ENCODE measurements at regions not wholly inside any gene's neighbourhood (a gene's known extent, or its start where the extent isn't known, plus 50 kb on each side); places are given as distances from the start of the nearest gene placed in this dataset.

DNA sequence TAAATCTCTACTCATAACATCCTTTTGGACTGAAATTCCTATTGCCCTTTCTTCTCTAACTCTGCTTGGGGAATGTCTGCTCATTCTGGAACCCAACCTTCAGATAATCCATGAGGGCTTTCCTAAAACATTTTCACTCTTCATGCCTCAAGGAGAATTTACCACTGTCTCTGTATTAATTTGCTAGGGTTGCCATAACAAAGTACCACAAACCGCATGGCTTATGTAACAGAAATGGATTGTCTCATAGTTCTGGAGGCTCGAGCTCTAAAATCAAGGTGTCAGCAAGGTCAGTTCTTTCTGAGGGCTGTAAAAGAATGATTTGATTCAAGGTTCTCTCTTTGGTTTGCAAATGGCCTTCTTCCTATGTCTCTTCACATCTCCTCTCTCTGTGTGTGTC, 209.7 kb downstream of the LACC1 start:
- FAIRE-seq: no peak
- H3K4me1 ChIP-seq (ENCODE audit: control insufficient read depth in 3 of 3, insufficient read depth in 2 of 3, low read depth in 1 of 3, low read length in 2 of 3): no peaks in the 10 kb centered on the region
- H3K9me3 ChIP-seq (ENCODE audit: control insufficient read depth in 2 of 2, insufficient read depth in 1 of 2, low read depth in 1 of 2, low read length in 1 of 2): no peaks in the 10 kb centered on the region
- DNase-seq: no peak
- WGBS, 3 donors: 59 to 73% (median 67%) methylated on average over 2 of the region's 2 CpGs
- no peak overlapping the region for H3K27ac ChIP-seq (ENCODE audit: low read depth in 1 of 3, low read length in 2 of 3)
- H3K36me3 ChIP-seq (ENCODE audit: control insufficient read depth in 3 of 3, insufficient read depth in 2 of 3, low read depth in 1 of 3, low read length in 3 of 3): no peaks in the 10 kb centered on the region
- no peaks in the 10 kb centered on the region for H3K27me3 ChIP-seq (ENCODE audit: control insufficient read depth in 3 of 3, insufficient read depth in 3 of 3, low read length in 3 of 3)
- no peak overlapping the region for H3K4me3 ChIP-seq (ENCODE audit: low read depth in 1 of 3, low read length in 3 of 3)

- DNase-seq: no peak
- Histone ChIP-seq H3K4me1 (ENCODE audit: control insufficient read depth in 3 of 3, insufficient read depth in 2 of 3, low read depth in 1 of 3, low read length in 2 of 3) (no peaks in the 10 kb centered on the region), H3K36me3 (ENCODE audit: control insufficient read depth in 3 of 3, insufficient read depth in 2 of 3, low read depth in 1 of 3, low read length in 3 of 3) (no peaks in the 10 kb centered on the region), H3K27me3 (ENCODE audit: control insufficient read depth in 3 of 3, insufficient read depth in 3 of 3, low read length in 3 of 3) (no peaks in the 10 kb centered on the region), H3K27ac (ENCODE audit: low read depth in 1 of 3, low read length in 2 of 3) (no peak overlapping the region), H3K4me3 (ENCODE audit: low read depth in 1 of 3, low read length in 3 of 3) (no peak overlapping the region), H3K9me3 (ENCODE audit: control insufficient read depth in 2 of 2, insufficient read depth in 1 of 2, low read depth in 1 of 2, low read length in 1 of 2) (no peaks in the 10 kb centered on the region)
- FAIRE-seq: peak; percentile 71
- 81 to 88% (median 86%) methylated on average over 4 of the region's 4 CpGs for WGBS, 3 donors
Measured at GRCh38 chr13:44092078-44092970, 212.6 kb downstream of the LACC1 start.

- H3K4me3 ChIP-seq (ENCODE audit: low read depth in 1 of 3, low read length in 3 of 3): no peak overlapping the region
- 65 to 74% (median 72%) methylated on average over 4 of the region's 4 CpGs for WGBS, 3 donors
- H3K27me3 ChIP-seq (ENCODE audit: control insufficient read depth in 3 of 3, insufficient read depth in 3 of 3, low read length in 3 of 3): no peaks in the 10 kb centered on the region
- DNase-seq: no peak
- no peak overlapping the region for H3K27ac ChIP-seq (ENCODE audit: low read depth in 1 of 3, low read length in 2 of 3)
- H3K36me3 ChIP-seq (ENCODE audit: control insufficient read depth in 3 of 3, insufficient read depth in 2 of 3, low read depth in 1 of 3, low read length in 3 of 3): no peaks in the 10 kb centered on the region
- no peak for FAIRE-seq
- no peaks in the 10 kb centered on the region for H3K4me1 ChIP-seq (ENCODE audit: control insufficient read depth in 3 of 3, insufficient read depth in 2 of 3, low read depth in 1 of 3, low read length in 2 of 3)
- H3K9me3 ChIP-seq (ENCODE audit: control insufficient read depth in 2 of 2, insufficient read depth in 1 of 2, low read depth in 1 of 2, low read length in 1 of 2): no peaks in the 10 kb centered on the region
Measured at GRCh38 chr13:44093607-44094564, 214.2 kb downstream of the LACC1 start.

GRCh38 chr13:44096901-44097300, 217.2 kb downstream of the LACC1 start:
- Histone ChIP-seq H3K4me3 (ENCODE audit: low read depth in 1 of 3, low read length in 3 of 3) (no peak overlapping the region), H3K36me3 (ENCODE audit: control insufficient read depth in 3 of 3, insufficient read depth in 2 of 3, low read depth in 1 of 3, low read length in 3 of 3) (no peaks in the 10 kb centered on the region), H3K9me3 (ENCODE audit: control insufficient read depth in 2 of 2, insufficient read depth in 1 of 2, low read depth in 1 of 2, low read length in 1 of 2) (no peaks in the 10 kb centered on the region), H3K4me1 (ENCODE audit: control insufficient read depth in 3 of 3, insufficient read depth in 2 of 3, low read depth in 1 of 3, low read length in 2 of 3) (no peaks in the 10 kb centered on the region), H3K27me3 (ENCODE audit: control insufficient read depth in 3 of 3, insufficient read depth in 3 of 3, low read length in 3 of 3) (no peaks in the 10 kb centered on the region), H3K27ac (ENCODE audit: low read depth in 1 of 3, low read length in 2 of 3) (no peak overlapping the region)
- DNase-seq: no peak
- FAIRE-seq: no peak

DNA sequence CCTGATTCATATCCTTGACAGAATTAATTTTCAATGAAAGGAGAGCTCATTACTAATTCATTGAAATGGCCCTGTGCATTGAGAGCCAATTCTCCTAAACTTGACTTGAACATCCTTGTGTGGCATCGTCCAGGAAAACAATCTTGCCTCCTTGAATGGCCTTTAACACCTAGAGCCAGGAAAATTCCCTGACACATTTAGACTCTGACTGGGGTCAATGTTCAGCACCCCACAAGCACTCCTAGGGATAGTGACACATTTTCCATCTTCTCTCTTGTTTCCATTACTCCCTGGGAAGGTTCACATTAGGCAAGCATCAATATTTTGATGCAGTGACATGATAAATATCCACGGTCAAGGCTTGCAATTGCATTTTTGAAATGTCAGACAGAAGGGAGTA, 218.9 kb downstream of the LACC1 start:
- DNase-seq (peak; percentile 44 to 73), FAIRE-seq (no peak)
- 52 to 78% (median 57%) methylated on average over 2 of the region's 2 CpGs for WGBS, 3 donors
- Histone ChIP-seq H3K36me3 (ENCODE audit: control insufficient read depth in 3 of 3, insufficient read depth in 2 of 3, low read depth in 1 of 3, low read length in 3 of 3) (no peaks in the 10 kb centered on the region), H3K27ac (ENCODE audit: low read depth in 1 of 3, low read length in 2 of 3) (no peak overlapping the region), H3K9me3 (ENCODE audit: control insufficient read depth in 2 of 2, insufficient read depth in 1 of 2, low read depth in 1 of 2, low read length in 1 of 2) (no peaks in the 10 kb centered on the region), H3K27me3 (ENCODE audit: control insufficient read depth in 3 of 3, insufficient read depth in 3 of 3, low read length in 3 of 3) (no peaks in the 10 kb centered on the region), H3K4me3 (ENCODE audit: low read depth in 1 of 3, low read length in 3 of 3) (no peak overlapping the region), H3K4me1 (ENCODE audit: control insufficient read depth in 3 of 3, insufficient read depth in 2 of 3, low read depth in 1 of 3, low read length in 2 of 3) (peaks cover 0 to 8% (median 3%) of the 10 kb centered on the region in 3 donors)

DNA sequence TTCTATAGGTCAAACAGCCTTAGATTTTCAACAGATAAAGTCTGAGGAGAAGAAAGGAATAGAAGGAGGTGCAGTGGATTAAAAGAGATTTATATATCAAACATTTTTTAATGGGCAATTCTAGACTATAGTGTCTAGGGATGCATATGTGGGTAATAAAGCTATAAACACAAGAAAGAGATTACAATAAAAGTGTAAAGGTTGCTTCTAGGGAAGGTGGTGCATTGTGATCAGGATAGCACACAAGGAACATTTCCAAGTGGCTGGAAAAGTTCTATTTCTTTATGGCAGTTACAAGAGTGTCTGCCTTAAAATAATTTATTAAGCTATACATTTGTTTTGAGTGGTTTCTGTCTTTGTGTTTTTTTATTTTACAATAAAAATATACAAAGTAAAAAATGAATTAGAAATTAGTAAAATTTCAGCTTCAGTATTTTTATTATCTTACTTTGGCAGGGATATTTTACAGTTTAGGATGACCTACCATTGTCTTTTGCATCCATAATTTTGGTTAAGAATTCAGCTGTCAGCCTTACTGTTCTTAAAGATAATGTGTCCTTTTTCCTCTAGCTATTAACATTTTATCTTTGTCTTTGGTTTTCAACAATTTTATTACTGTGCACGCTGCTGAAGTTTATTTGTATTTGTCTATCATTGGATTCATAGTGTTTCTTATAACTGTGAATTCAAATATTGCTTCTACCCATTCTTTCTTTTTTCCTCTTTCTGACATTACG, 221.8 kb downstream of the LACC1 start:
- DNase-seq (peak; percentile 24 to 73), FAIRE-seq (peak; percentile 70)
- Histone ChIP-seq H3K27me3 (ENCODE audit: control insufficient read depth in 3 of 3, insufficient read depth in 3 of 3, low read length in 3 of 3) (no peaks in the 10 kb centered on the region), H3K27ac (ENCODE audit: low read depth in 1 of 3, low read length in 2 of 3) (peak overlapping the region in 1 of 3 donors; percentile 17), H3K9me3 (ENCODE audit: control insufficient read depth in 2 of 2, insufficient read depth in 1 of 2, low read depth in 1 of 2, low read length in 1 of 2) (no peaks in the 10 kb centered on the region), H3K36me3 (ENCODE audit: control insufficient read depth in 3 of 3, insufficient read depth in 2 of 3, low read depth in 1 of 3, low read length in 3 of 3) (no peaks in the 10 kb centered on the region), H3K4me3 (ENCODE audit: low read depth in 1 of 3, low read length in 3 of 3) (no peak overlapping the region), H3K4me1 (ENCODE audit: control insufficient read depth in 3 of 3, insufficient read depth in 2 of 3, low read depth in 1 of 3, low read length in 2 of 3) (peaks cover 10 to 37% (median 14%) of the 10 kb centered on the region in 3 donors)
- WGBS, 3 donors: 50 to 60% (median 50%) methylated on average over 2 of the region's 2 CpGs

DNA sequence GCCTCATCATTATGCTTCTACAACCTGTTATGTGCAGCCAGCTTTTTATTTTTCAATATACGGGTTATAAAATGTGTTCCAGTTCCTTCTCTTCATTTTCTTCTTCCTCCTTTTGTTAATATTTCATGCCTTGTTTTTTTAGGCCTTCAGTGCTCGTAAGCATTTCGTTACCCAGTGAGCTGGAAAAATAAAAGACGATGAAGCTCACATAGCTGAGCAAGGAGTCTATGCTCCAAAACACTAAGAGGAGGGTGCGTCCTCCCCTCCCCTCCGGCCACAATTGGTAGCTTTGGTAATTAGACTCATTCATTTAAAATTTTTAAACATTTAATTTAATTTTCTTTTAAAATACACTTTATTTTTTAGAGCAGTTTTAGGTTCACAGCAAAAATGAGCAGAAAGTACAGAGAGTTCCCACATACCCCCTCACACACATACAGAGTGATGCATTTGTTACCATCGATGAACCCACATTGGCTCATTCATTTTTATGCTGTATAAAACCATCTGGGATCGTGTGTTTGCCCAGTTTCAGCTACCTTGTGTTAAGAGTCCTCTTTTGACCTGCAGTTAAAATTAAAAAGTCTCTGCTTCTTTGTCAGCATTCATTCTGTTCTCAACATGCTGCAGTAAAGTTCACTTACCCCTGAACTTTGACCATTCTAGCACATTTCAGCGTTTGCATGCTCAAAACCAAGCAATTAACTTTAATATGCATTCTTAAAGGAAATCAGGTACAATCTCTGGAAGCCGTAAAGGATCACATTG, 223.9 kb downstream of the LACC1 start:
- peak overlapping the region; percentile 45 to 84 (median 62) for H3K27ac ChIP-seq (ENCODE audit: low read depth in 1 of 3, low read length in 2 of 3)
- no peak overlapping the region for H3K4me3 ChIP-seq (ENCODE audit: low read depth in 1 of 3, low read length in 3 of 3)
- no peaks in the 10 kb centered on the region for H3K27me3 ChIP-seq (ENCODE audit: control insufficient read depth in 3 of 3, insufficient read depth in 3 of 3, low read length in 3 of 3)
- WGBS, 3 donors: 58 to 70% (median 65%) methylated on average over 10 of the region's 10 CpGs
- DNase-seq (peak; percentile 75 to 85), FAIRE-seq (no peak)
- H3K4me1 ChIP-seq (ENCODE audit: control insufficient read depth in 3 of 3, insufficient read depth in 2 of 3, low read depth in 1 of 3, low read length in 2 of 3): peaks cover 22 to 57% (median 23%) of the 10 kb centered on the region in 3 donors
- no peaks in the 10 kb centered on the region for H3K36me3 ChIP-seq (ENCODE audit: control insufficient read depth in 3 of 3, insufficient read depth in 2 of 3, low read depth in 1 of 3, low read length in 3 of 3)
- H3K9me3 ChIP-seq (ENCODE audit: control insufficient read depth in 2 of 2, insufficient read depth in 1 of 2, low read depth in 1 of 2, low read length in 1 of 2): no peaks in the 10 kb centered on the region
